ENCODE measurements at regions not wholly inside any gene's neighbourhood (a gene's known extent, or its start where the extent isn't known, plus 50 kb on each side); places are given as distances from the start of the nearest gene placed in this dataset.
"Not testable (repeated sequence)": the region's sequence is repeated elsewhere in the genome, so short reads cannot be mapped to it uniquely, and the experiment has no call there.

DNA sequence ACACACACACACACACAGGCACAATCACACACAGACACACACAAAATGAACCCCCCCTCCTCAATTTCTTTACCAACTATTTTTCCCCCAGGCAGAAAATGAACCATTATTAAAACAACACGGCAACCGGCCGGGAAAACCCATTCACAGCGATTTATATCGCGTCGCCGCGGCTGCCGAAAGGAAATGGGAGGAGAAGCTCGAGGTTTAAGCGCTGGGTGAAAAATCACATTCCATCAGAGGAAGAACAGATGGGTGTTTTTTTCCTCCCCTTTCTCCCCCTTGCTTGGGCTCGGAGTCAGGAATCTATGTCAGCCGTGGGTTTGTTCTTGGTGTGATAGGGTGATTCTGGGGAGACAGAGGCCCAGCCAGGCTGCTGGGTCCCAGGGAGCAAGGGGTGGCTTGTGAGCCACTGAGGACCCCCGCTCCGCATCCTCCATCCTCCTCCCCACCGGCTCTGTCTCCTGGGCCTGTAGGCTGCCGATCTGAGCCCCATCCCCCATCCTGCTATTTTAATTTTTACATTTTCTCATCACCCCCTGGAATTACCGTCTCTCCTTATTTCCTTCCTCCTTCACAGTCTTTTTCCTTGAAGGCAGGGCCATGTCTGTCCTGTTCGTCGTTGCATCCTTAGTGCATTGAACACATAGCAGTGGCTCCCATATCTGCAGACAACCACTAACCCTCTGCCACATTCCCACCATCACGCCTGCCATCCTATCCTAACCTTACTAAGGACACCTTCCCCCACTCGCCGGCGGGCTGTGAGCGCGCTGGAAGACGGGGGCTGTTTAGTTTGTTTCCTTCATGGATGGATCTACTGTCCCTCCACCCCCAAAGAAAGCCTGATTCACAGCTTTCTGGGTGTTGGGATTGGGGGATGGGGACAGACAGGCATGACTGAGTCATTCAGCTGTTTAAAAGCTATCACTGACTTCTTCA lies 137.7 kb downstream of the CRLF3 start:
- not testable (repeated sequence) for DNase-seq

DNA sequence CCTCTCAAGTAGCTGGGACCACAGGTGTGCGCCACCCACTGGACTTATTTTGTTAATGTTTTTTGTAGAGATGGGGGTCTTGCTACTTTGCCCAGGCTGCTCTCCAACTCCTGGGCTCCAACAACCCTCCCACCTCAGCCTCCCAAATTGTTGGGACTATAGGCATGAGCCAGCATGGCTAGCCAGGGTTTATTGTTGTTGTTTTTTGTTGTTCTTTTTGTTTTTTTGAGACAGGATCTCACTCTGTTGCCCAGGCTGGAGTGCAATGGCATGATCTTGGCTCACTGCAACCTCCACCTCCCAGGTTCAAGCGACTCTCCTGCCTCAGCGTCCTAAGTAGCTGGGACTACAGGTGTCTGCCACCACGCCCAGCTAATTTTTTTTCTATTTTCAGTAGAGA lies 142.2 kb downstream of the CRLF3 start:
- DNase-seq = not testable (repeated sequence)

DNA sequence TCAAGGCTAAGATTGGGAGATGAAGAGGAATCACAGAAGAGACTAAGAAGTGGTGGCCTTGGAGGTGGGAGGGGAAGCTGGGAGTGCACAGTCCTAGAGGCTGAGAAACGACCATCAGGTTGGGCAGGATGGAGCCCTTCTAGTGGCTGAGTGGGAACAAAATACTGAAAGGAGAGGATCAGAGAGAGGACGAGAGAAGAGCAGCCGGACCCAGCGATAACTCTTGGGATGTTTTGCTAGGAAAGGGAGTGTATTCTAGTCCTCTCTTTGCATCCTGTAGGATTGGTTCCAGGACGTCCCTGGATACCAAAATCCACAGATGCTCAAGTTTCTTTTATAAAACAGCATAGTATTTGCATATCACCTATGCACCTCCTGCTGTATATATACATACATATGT lies 143.8 kb downstream of the CRLF3 start:
- not testable (repeated sequence) for DNase-seq

DNA sequence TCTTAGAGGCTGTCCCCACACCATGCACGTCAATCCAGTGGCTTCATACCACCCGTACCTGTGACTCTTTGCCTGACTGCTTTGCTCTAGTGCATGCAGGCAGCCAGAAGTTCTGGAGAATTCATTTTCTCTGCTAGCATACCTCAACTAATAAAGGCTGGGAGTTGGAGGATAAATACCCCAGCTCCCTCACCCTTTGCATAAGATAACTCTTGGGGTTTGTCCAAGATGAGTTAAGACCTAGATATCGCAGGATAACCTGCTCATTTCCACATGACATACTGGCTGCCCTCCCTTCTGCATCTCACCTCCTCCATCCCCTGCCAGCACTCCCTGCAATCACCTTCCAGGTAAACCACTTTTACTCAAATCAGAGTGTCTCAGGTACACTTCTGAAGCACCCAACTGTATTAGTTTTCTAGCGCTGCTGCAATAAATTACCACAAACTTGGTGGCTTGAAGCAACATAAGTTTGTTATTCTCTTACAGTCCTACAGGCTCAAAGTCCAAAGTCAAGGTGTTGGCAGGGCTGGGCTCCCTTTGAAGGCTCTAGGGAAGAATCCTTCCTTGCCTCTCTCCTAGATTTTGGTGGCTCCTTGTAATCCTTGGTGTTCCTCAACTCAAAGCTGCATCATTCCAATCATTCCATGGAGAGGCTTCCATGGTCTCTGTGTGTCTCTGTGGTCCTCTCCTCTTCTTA lies 146.8 kb downstream of the CRLF3 start:
- DNase-seq = no peak

DNA sequence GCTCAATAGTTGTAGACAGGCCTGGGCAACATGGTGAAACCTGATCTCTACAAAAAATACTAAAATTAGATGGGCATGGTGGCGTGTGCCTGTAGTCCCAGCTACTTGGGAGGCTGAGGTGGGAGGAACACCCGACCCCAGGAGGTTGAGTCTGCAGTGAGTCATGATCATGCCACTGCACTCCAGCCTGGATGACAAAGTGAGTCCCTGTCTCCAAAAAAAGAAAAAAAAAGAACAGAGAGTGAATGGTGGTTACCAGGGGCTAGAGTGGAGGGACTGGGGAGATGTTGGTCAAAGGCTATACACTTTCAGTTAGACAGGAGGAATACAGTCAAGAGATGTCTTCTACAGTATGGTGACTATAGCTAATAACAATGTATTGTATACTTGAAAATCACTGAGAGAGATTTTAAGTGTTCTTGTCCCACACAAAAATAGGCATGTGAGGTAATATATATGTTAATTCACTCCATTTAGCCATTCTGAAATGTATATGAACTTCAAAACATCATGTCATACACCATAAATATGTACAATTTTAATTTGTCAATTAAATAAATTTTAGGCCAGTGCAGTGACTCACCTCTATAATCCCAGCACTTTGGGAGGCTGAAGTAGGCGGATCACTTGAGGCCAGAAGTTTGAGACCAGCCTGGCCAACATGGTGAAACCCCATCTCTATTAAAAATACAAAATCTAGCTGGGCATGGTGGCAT lies 148.6 kb downstream of the CRLF3 start:
- DNase-seq = not testable (repeated sequence)

DNA sequence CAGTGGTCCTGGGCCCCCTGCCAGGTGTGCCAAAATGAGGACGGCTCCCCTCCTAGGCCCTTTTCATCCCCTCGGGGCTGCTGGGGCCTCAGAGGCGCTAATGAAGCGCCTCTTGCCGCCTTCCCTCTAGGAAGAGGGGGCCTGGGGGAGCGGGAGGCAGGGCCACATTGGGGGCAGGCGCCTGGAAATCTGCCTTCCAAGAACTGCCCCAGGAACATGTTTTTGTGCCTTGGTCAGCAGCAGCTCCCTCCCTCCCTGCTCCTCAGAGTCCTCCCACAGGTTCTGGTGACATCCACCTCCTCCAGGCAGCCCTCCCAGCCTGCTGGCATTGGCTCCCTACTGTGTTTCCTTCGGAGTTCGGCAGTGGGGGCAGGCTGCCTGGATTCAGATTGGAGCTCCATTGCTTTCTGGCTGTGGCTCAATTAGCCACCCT lies 155.3 kb downstream of the CRLF3 start:
- DNase-seq = not testable (repeated sequence)

DNA sequence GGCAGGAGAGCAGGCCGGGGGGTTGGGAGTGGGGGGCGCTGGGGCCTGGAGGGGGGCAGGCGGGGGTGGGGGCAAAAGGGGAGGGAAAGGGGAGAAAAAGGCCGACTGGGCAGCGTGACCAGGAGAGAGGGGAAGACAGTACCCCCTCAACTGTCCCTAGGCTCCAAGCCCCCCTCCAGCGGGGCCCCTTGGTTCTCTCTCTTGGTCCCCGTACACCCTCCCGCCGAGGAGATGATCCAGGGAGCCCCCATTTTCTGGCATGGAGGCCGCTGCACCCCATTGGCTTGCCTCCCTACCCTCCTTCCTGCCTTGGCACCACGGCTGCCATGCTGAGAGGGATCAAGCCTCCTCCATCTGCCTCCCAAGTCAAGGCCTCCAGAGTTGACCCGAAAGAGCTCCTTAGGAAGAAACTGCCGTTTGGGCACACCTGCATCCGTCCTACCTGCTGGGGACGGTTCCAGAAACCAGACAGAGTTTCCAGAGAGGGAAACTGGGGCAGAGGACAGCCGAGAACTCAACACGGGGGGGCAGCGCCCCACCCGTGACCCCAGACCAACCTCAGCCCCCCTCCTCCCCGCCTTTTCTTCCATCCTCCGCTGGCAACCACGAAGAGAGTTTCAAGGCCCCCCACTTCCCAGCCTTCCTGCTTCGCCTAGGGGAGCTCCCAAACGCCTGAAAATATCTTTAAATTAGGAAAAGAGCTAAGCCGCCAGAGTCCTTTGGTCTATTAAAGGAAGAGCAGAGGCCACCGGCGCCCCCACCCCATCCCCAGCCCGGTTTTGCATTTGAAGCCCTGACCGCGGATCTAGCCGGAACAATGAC lies 155.9 kb downstream of the CRLF3 start:
- DNase-seq = not testable (repeated sequence)

DNA sequence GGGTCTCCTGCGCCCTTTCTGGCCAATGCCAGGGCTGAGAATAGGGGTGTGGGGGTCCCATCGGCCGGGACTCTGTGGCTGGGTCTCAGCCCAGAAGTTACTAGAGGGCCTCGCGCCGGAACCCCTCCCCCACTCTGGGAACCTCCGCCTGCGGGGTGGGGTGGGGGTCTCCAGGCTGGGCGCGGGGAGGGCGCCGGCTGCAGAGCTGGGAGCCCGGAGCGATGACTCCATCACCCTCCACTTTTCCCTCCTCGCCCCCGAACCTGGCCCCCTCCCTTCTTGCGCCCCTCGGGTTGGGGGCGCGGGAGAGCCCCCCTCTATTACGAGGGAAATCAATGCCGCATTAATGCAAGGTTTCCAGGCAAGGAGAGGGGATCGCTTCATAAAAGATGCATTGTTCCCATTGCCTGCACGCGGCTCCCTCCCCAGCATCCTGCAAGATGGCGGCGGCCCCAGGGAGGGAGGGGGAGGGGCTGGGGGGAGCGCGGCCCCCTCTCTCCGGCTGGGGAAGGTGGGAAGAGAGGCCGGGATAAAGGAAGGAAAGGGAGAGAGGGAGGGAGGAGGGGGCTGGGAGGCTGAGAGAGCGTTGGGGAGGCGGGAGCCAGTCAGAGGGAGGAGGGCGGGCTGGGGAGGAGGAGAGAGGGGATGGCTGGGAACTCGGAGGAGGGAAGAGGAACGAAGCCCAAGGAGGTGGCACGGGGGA lies 156.7 kb downstream of the CRLF3 start:
- DNase-seq = not testable (repeated sequence)

DNA sequence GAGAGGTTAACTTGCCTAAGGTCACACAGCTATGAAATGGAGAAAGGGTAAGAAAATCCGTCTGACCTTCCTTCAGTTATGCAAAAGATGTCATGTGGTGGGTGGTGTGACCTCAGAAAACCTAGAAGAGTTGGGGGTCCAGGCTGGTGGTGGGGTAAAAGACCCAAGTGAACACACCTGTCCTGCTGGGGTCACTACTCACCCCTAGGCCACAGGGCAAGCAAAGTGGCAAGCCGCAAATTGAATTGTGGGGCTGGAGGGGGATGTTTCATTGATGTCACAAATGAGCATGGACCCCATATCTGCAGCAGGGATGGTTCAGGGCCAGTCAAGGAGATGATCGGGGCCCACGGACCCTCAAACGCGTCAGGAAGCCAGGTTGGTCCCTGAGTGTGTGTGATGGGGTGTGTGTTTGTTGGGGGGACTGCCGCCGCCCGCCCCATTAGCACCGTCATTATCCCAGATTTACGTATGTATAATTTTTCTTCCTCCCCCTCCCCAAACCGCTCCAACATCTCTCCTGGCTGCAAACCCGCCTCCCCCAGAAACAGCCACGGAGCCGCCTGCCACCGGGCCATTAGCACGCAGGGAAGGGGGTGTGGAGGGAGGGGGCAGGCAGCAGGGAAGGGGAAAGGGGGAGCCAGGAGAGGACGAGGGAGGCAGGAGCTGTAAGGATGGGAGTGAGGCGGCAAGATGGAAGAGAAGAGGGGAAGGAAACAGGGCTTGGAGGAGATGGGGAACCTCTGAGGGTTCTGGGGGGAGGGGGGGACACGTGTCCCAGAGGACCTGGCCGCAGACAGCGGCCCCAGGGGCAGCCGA lies 157.4 kb downstream of the CRLF3 start:
- DNase-seq = not testable (repeated sequence)

DNA sequence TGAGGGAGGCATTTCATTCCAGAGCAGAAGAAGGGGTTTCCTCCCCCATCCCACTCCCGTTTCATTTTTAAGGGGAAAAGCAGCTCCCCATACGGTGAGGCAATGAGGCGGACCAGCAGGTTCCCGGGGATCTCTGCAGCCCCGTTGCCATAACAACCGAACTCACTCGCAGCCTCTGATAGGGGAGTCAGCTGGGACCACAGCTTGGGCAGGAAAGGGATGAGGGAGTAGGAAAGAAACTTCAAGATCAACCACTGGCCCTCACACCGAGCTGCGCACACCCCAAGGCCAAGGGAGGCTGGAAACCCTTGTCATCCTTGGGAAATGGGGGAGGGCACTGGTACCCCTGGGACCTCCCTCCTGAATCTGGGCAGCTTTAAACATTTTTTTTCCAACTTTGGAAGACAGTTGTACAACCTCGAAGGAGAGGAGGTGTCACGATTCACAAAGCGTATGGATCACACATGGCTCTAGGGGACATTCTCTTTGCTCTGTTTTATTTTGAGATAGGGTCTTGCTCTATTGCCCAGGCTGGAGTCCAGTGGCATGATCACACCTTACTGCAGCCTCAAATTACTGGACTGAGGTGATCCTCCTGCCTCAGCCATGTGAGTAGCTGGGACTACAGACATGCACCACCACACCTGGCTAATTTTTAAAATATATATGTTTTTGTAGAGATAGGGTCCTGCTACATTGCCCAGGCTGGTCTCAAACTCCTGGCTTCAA lies 160.6 kb downstream of the CRLF3 start:
- DNase-seq = not testable (repeated sequence)

DNA sequence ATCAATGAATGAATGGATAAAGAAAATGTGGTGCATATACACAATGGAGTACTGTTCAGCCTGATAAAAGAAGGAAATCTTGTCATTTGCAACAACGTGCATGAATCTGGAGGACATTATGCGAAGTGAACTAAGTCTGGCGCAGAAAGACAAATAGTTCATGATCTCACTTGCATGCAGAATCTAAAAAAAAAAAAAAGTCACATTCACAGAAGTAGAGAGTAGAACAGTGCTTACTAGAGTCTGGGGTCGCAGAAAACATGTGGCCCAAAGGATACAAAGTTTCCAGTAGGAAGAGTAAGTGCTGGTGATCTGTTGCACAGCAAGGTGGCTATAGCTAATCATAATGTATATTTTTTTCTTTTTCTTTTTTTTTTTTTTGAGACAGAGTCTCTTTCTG lies 167.3 kb downstream of the CRLF3 start:
- not testable (repeated sequence) for DNase-seq

DNA sequence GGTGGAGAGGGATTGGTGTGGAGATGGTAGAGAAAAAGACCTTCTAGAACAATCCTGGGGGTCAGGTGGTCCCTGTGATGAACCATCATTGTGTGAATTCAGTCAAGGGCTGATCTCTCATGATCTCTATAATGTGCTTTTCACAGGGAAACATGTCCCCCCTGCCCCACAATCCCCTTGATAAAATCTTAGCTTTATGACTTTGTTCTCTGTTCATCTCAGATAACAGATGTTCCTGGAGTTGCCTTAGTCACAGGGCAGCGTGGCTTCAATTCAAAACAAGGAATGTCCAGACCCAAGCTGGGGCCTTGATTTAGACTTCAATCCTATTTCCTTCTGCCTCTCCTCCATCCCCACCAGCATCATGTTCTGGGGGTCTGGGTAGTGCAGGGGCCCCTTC lies 171.5 kb downstream of the CRLF3 start:
- DNase-seq = not testable (repeated sequence)

DNA sequence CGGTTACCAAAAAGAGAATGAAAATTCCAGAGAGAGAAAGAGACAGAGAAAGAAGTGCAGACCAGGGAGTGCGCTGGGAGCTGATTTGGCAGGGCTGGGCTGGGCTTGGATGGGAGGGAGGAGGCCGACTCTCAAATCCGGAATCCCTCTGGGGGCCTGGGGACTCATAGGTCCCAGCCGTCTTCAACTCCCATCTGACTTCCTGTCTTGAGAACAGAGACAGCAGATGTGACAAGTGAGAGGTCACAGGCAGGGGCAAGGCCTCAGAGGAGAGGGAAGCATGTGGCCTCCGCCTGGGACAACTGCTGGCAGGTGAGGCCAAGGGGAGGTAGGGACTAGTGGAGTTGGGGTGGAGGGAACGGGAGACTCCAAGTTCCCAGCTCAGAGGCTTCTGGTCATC lies 172.9 kb downstream of the GOSR1 start:
- DNase-seq = not testable (repeated sequence)

DNA sequence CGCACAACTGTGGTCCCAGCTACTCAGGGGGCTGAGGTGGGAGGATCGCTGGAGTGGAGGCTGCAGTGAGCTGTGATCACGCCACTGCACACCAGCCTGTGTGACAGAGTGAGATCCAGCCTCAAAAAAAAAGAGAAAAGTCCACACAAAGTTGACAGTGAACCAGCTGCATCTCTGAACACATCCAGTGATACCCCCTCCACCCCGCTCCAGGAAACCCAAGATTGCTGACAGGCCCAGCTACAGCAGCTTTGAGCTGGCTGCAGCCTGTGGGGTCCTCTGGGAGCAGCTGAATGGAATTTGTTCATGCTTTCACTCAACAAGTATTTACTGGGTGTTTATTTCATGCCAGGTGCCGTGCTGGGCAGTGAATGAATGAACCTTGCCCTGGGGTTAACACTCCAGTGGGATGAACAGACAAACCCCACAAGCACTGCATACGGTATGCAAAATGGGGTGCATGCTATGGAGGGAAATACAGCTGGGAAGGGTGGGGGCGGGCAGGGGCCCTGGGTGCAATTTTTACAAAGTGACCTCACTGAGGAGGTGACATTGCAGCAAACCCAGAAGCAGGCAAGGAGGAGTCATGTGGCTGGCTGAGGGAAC lies 170.9 kb downstream of the GOSR1 start:
- not testable (repeated sequence) for DNase-seq

DNA sequence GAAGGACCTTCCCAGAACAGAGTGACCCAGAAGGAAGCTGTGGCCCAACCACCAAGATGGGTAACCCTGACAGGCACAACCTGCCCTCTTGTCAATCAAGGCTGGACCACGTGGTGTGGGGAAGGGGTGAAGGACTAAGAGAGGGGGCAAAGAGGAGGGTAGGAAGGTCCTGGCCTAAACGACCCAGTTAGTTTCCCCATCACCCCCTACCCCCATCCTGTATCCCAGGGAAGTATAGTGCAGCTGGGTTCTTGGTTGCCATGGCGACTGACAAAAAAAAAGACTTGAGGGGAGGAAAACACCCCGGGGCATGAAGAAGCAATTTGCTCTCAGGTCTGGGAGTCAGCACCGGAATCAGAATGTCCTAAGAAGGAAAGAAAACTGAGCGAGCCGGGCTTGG lies 168.7 kb downstream of the GOSR1 start:
- not testable (repeated sequence) for DNase-seq

DNA sequence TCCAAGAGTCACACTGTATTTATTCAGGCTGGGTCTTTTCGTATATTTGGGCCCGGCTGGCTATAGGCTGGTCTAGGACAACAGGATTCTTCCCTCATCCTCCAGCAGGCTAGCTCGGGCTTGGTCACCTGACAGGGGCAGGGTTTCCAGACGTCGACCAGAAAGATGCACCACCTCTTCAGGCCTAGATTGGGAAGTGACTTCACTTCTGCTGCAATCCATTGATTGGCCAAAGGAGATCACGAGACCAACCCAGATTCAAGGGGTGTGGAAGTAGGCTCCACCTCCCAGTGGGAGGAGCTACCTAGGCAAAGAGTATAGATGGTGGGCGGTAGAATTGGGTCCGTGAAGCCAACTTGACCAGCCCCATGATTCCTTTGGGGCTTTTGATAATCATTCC lies 167.5 kb downstream of the GOSR1 start:
- DNase-seq = not testable (repeated sequence)

DNA sequence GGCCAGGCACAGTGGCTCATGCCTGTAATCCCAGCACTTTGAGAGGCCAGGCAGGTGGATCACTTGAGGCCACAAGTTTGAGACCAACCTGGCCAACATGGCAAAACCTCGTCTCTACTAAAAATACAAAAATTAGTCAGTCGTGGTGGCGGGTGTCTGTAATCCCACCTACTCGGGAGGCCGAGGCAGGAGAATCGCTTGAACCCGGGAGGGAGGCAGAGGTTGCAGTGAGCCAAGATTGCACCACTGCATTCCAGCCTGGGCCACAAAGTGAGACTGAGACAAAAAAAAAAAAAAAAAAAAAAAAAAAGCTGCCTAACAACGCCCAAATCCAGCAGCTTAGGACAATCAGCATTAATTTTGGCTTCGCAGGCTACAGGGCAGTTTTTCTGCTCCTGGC lies 167.1 kb downstream of the GOSR1 start:
- not testable (repeated sequence) for DNase-seq

DNA sequence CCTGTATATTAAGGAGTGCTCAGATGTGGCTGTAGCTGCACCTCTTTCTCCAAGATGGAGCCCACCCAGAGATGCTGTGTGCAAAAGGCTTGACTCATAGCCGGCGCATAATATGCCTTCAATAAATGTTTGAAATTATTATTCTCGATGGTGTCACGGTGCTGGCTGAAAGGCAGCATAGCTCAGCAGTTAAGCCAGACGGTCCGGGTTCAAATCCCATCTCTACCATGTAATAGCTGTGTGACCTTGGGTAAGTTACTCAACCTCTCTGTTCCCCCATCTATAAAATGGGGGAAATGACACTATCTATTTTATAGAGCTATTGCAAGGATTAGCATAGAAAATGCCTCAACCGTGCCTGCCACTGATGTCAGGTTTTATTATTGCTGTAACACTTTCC lies 164.2 kb downstream of the GOSR1 start:
- DNase-seq = not testable (repeated sequence)

DNA sequence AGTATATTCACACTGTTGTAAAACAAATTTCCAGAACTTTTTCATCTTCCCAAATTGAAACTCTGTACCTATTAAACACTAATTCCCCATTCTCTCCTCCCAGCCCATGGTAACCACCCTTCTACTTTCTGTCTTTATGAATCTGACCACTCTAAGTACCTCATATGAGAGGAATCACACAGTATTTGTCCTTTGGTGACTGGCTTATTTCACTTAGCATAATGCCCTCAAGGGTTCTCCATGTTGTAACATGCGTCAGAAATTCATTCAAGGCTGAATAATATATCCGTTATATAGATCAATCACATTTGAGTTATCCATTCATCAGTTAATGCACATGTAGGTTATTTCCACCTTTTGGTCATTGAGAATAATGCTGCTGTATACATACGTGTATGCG lies 162.2 kb downstream of the GOSR1 start:
- not testable (repeated sequence) for DNase-seq

DNA sequence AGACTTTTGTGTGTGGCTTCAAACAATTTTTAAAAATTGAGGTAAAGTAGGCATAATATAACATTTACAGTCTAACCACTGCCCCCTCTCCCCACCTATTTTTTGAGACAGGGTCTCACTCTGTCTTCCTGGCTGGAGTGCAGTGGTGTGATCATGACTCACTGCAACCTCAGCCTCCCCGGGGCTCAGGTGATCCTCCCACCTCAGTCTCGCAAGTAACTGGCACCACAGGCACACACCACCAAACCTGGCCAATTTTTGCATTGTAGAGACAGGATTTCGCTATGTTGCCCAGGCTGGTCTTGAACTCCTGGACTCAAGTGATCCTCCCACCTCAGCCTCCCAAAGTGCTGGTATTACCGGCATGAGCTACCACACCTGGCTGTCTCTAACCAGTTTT lies 161.8 kb downstream of the GOSR1 start:
- not testable (repeated sequence) for DNase-seq
